ENCODE measurements at regions not wholly inside any gene's neighbourhood (a gene's known extent, or its start where the extent isn't known, plus 50 kb on each side); places are given as distances from the start of the nearest gene placed in this dataset.

GRCh38 chr5:7242118-7242710 lies 153.7 kb upstream of the ADCY2 start:
- TF ChIP-seq, protein P1, sequence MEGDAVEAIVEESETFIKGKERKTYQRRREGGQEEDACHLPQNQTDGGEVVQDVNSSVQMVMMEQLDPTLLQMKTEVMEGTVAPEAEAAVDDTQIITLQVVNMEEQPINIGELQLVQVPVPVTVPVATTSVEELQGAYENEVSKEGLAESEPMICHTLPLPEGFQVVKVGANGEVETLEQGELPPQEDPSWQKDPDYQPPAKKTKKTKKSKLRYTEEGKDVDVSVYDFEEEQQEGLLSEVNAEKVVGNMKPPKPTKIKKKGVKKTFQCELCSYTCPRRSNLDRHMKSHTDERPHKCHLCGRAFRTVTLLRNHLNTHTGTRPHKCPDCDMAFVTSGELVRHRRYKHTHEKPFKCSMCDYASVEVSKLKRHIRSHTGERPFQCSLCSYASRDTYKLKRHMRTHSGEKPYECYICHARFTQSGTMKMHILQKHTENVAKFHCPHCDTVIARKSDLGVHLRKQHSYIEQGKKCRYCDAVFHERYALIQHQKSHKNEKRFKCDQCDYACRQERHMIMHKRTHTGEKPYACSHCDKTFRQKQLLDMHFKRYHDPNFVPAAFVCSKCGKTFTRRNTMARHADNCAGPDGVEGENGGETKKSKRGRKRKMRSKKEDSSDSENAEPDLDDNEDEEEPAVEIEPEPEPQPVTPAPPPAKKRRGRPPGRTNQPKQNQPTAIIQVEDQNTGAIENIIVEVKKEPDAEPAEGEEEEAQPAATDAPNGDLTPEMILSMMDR (IDR thresholded peaks at IDR 0.05): no peak
- no peak overlapping the region for H3K27ac ChIP-seq (ENCODE audit: low read length)
- no peak overlapping the region for H3K4me3 Mint-ChIP-seq
- no peaks in the 10 kb centered on the region for H3K4me1 ChIP-seq (ENCODE audit: control insufficient read depth, insufficient read depth, low read length)
- H3K9me3 ChIP-seq (ENCODE audit: control insufficient read depth, insufficient read depth, low read length): peaks cover 2% of the 10 kb centered on the region
- H3K9me3 Mint-ChIP-seq: peaks cover 8% of the 10 kb centered on the region in 2 donors
- H3K27me3 Mint-ChIP-seq (ENCODE audit: low read depth in 2 of 2): no peaks in the 10 kb centered on the region
- no peak overlapping the region for H3K27ac Mint-ChIP-seq
- no peak for ATAC-seq
- no peak for DNase-seq
- no peaks in the 10 kb centered on the region for H3K36me3 Mint-ChIP-seq
- H3K36me3 ChIP-seq (ENCODE audit: control insufficient read depth, insufficient read depth, low read length): no peaks in the 10 kb centered on the region
- intact Hi-C loops (cut with micrococcal nuclease): no loop called here
- WGBS (ENCODE audit: insufficient coverage): 87% methylated on average over 10 of the region's 10 CpGs
- no peaks in the 10 kb centered on the region for H3K4me1 Mint-ChIP-seq
- H3K27me3 ChIP-seq (ENCODE audit: control insufficient read depth, insufficient read depth, low read length): no peaks in the 10 kb centered on the region
- no peak overlapping the region for H3K4me3 ChIP-seq (ENCODE audit: low read length)

- no peaks in the 10 kb centered on the region for H3K36me3 ChIP-seq (ENCODE audit: control insufficient read depth, insufficient read depth, low read length)
- Mint-ChIP-seq H3K4me1 (no peaks in the 10 kb centered on the region), H3K27ac (no peak overlapping the region), H3K4me3 (no peak overlapping the region), H3K9me3 (peaks cover 0 to 5% of the 10 kb centered on the region in 2 donors), H3K36me3 (no peaks in the 10 kb centered on the region), H3K27me3 (ENCODE audit: low read depth in 2 of 2) (no peaks in the 10 kb centered on the region)
- no peaks in the 10 kb centered on the region for H3K27me3 ChIP-seq (ENCODE audit: control insufficient read depth, insufficient read depth, low read length)
- TF ChIP-seq, protein P1 (IDR thresholded peaks at IDR 0.05): no peak
- intact Hi-C loops (cut with micrococcal nuclease): no loop called here
- H3K4me1 ChIP-seq (ENCODE audit: control insufficient read depth, insufficient read depth, low read length): no peaks in the 10 kb centered on the region
- H3K9me3 ChIP-seq (ENCODE audit: control insufficient read depth, insufficient read depth, low read length): peaks cover 2% of the 10 kb centered on the region
- no peak for DNase-seq
- H3K27ac ChIP-seq (ENCODE audit: low read length): no peak overlapping the region
- no peak overlapping the region for H3K4me3 ChIP-seq (ENCODE audit: low read length)
- WGBS (ENCODE audit: insufficient coverage): 91% methylated on average over 3 of the region's 3 CpGs
- no peak for ATAC-seq
Measured at GRCh38 chr5:7244208-7244607, 151.7 kb upstream of the ADCY2 start.

DNA sequence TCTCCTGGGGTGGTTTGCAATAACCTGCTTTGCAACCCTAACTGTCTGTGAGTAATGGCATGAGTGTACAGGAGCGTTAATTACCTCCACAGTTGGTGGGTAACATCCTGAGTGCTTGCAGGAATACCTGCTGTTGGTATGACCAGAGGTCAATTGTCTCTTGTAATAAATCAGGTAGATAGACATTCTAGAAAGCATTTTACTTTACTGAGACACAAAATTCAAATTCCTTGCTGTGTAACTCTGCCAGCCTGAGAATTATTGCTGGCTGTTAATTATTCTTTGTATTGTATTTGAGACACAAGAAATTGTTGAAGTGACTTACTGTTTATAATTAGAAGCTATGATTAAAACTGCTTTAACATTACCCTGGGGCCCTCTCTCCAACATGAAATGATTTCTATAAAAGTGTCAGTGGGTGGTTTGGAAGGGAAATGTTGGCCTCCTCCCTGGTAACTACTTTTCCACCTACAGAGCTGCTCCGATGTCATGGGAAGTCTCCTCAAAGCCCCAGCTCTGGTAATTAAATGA lies 150.8 kb upstream of the ADCY2 start:
- Histone ChIP-seq H3K4me1 (ENCODE audit: control insufficient read depth, insufficient read depth, low read length) (no peaks in the 10 kb centered on the region), H3K4me3 (ENCODE audit: low read length) (no peak overlapping the region), H3K27ac (ENCODE audit: low read length) (no peak overlapping the region), H3K27me3 (ENCODE audit: control insufficient read depth, insufficient read depth, low read length) (no peaks in the 10 kb centered on the region), H3K36me3 (ENCODE audit: control insufficient read depth, insufficient read depth, low read length) (no peaks in the 10 kb centered on the region), H3K9me3 (ENCODE audit: control insufficient read depth, insufficient read depth, low read length) (peaks cover 2% of the 10 kb centered on the region)
- Mint-ChIP-seq H3K4me1 (no peaks in the 10 kb centered on the region), H3K9me3 (peaks cover 0 to 3% of the 10 kb centered on the region in 2 donors), H3K27me3 (ENCODE audit: low read depth in 2 of 2) (no peaks in the 10 kb centered on the region), H3K36me3 (no peaks in the 10 kb centered on the region), H3K4me3 (no peak overlapping the region), H3K27ac (no peak overlapping the region)
- intact Hi-C loops (cut with micrococcal nuclease): no loop called here
- ATAC-seq (no peak), DNase-seq (no peak)
- 65% methylated on average over 2 of the region's 2 CpGs for WGBS (ENCODE audit: insufficient coverage)
- TF ChIP-seq, protein P1 (IDR thresholded peaks at IDR 0.05): no peak

DNA sequence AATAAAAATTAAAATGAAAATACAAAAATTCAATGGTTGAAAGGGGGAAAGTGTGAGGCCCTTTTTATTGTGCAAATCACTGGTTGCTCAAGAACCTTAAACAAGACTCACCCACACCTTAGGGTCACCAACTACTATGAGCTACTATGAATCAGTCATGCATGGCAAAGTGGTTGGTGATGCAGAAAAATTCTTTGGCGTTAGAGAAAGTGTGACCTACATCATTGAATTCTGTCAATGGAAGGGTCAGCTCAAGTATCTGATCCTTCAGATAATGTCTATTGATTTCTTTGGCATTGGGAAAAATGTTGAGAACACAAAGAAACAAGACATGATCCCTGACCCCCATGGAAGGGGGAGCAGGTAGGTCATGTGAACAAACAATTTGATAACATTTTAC lies 149.7 kb upstream of the ADCY2 start:
- Histone ChIP-seq H3K36me3 (ENCODE audit: control insufficient read depth, insufficient read depth, low read length) (no peaks in the 10 kb centered on the region), H3K9me3 (ENCODE audit: control insufficient read depth, insufficient read depth, low read length) (peaks cover 2% of the 10 kb centered on the region), H3K4me1 (ENCODE audit: control insufficient read depth, insufficient read depth, low read length) (no peaks in the 10 kb centered on the region), H3K4me3 (ENCODE audit: low read length) (no peak overlapping the region), H3K27ac (ENCODE audit: low read length) (no peak overlapping the region), H3K27me3 (ENCODE audit: control insufficient read depth, insufficient read depth, low read length) (no peaks in the 10 kb centered on the region)
- Mint-ChIP-seq H3K27me3 (ENCODE audit: low read depth in 2 of 2) (no peaks in the 10 kb centered on the region), H3K4me3 (no peak overlapping the region), H3K9me3 (peaks cover 0 to 2% of the 10 kb centered on the region in 2 donors), H3K27ac (no peak overlapping the region), H3K36me3 (no peaks in the 10 kb centered on the region), H3K4me1 (no peaks in the 10 kb centered on the region)
- WGBS (ENCODE audit: insufficient coverage): 79% methylated on average over 1 of the region's 1 CpG
- intact Hi-C loops (cut with micrococcal nuclease): no loop called here
- DNase-seq (no peak), ATAC-seq (no peak)
- TF ChIP-seq, protein P1 (IDR thresholded peaks at IDR 0.05): no peak
